Testis (tissue), 2 donors: ENCODE measurements at regions not wholly inside any gene's neighbourhood (a gene's known extent, or its start where the extent isn't known, plus 50 kb on each side); places are given as distances from the start of the nearest gene placed in this dataset.
"Not testable (repeated sequence)": the region's sequence is repeated elsewhere in the genome, so short reads cannot be mapped to it uniquely, and the experiment has no call there.

Experiments
- DNase-seq: peaks from one replicate; pipeline ENCODE4 v3.0.0-alpha.2; 2019
- H3K27ac ChIP-seq, 2 donors: fragments of 200-600 bp; sonication (generic); one replicate each; pipeline ENCODE4 v1.5.1; 2019
- H3K27me3 ChIP-seq: fragments of 200-600 bp; sonication (generic); one replicate; pipeline ENCODE4 v1.5.1; 2019
- H3K36me3 ChIP-seq: fragments of 200-600 bp; sonication (generic); one replicate; pipeline ENCODE4 v1.5.1; 2017; ENCODE audit warnings: low read depth; ENCODE audit errors: missing control alignments
- H3K4me1 ChIP-seq: fragments of 200-600 bp; sonication (generic); one replicate; pipeline ENCODE4 v1.5.1; 2019
- H3K4me3 ChIP-seq, 2 donors: fragments of 200-600 bp; sonication (generic); one replicate each; pipeline ENCODE4 v1.5.1; 2017 to 2019
- H3K9me3 ChIP-seq: fragments of 200-600 bp; sonication (generic); one replicate; pipeline ENCODE4 v1.5.1; 2017
- CTCF ChIP-seq, 3 experiments: fragments of 450-650 bp in 2 of 3; fragments of 200-600 bp in 1 of 3; sonication (generic) in 1 of 3; IDR thresholded peaks; one replicate each; pipeline ENCODE4 v1.5.1; 2016 to 2019; ENCODE audit warnings: antibody characterized with exemption in 3 of 3, mild to moderate bottlenecking in 2 of 3, moderate library complexity in 1 of 3
- POLR2A ChIP-seq: fragments of 450-650 bp; IDR thresholded peaks from one replicate; pipeline ENCODE4 v1.6.1; 2017; ENCODE audit warnings: antibody characterized with exemption, mild to moderate bottlenecking, moderate library complexity
- WGBS, 2 donors: methylation state at CpG; one replicate each; pipeline ENCODE4 v1.1.5; 2018; 5-methylcytosine and 5-hydroxymethylcytosine counted together
- intact Hi-C: fragments of 100-400 bp; cut with DNase I; formaldehyde crosslinking; loops from one replicate; pipeline ENCODE4 v1.15.1; 2023; ENCODE audit warnings: low total_unique reads

- H3K27ac ChIP-seq = no peak overlapping the region
- TF ChIP-seq POLR2A = no peak
- TF ChIP-seq CTCF (IDR thresholded peaks at IDR 0.05) = no peak
- intact Hi-C loops = no loop called here
- no peak overlapping the region for H3K4me3 ChIP-seq
- no peaks in the 10 kb centered on the region for H3K4me1 ChIP-seq
- 63 to 65% methylated on average over 10 of the region's 10 CpGs for WGBS, 2 donors
- DNase-seq = no peak
- H3K36me3 ChIP-seq = no peaks in the 10 kb centered on the region
- no peaks in the 10 kb centered on the region for H3K9me3 ChIP-seq
- H3K27me3 ChIP-seq = no peaks in the 10 kb centered on the region
Measured at GRCh38 chr21:31801551-31802219, 69.8 kb upstream of the SCAF4 start.

DNA sequence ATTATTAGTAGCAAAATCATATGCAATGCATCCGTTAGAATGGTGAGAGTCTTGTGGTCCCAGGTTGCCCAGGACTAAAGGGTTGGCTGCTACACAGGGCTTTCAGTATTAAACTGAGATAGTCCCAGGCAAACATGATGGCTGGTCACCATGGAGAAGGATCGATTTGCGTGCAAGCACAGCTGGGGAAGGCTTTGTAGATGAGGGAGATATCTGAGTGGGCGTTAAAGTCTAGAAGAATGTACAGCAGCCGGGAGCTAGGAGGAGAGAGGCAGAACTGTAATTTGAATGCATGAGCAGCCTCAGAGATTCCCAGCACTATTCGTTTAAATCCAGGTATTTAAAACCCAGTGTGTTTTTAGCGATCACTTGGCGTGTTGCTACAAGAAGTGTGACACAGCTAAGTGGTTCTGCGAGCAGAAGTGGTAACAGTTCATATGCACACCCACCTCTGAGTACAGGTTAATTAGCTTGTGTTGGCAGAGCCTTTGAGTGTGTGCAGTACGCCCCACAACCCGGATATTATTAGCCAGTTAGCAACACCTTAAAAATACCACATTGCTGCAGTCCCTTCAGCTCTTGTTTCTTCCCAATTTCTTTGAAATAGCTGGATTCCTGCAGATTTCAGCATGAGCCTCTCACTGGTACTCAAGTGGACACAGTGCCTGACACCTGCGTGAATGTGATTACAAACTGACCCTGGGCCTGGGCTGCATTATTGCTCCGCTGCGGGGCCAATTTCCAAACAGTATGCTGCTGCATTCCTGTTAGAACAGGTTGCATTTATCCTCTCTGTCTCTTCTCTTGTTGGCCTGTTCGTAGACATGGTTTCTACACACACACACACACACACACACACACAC is 67.2 kb upstream of the SCAF4 start:
- H3K4me1 ChIP-seq = no peaks in the 10 kb centered on the region
- intact Hi-C loops = no loop called here
- H3K9me3 ChIP-seq = no peaks in the 10 kb centered on the region
- DNase-seq = no peak
- no peak overlapping the region for H3K4me3 ChIP-seq
- 57 to 60% methylated on average over 15 of the region's 15 CpGs for WGBS, 2 donors
- H3K27me3 ChIP-seq = no peaks in the 10 kb centered on the region
- H3K36me3 ChIP-seq = no peaks in the 10 kb centered on the region
- TF ChIP-seq POLR2A (no peak), CTCF (IDR thresholded peaks at IDR 0.05) (no peak)
- H3K27ac ChIP-seq = no peak overlapping the region

GRCh38 chr21:31795992-31796391 is 64.1 kb upstream of the SCAF4 start:
- TF ChIP-seq POLR2A (no peak), CTCF (IDR thresholded peaks at IDR 0.05) (no peak)
- intact Hi-C loops = no loop called here
- H3K36me3 ChIP-seq = no peaks in the 10 kb centered on the region
- H3K4me3 ChIP-seq = no peak overlapping the region
- H3K4me1 ChIP-seq = no peaks in the 10 kb centered on the region
- H3K27me3 ChIP-seq = no peaks in the 10 kb centered on the region
- no peaks in the 10 kb centered on the region for H3K9me3 ChIP-seq
- no peak for DNase-seq
- H3K27ac ChIP-seq = no peak overlapping the region
- 80 to 90% methylated on average over 3 of the region's 3 CpGs for WGBS, 2 donors

DNA sequence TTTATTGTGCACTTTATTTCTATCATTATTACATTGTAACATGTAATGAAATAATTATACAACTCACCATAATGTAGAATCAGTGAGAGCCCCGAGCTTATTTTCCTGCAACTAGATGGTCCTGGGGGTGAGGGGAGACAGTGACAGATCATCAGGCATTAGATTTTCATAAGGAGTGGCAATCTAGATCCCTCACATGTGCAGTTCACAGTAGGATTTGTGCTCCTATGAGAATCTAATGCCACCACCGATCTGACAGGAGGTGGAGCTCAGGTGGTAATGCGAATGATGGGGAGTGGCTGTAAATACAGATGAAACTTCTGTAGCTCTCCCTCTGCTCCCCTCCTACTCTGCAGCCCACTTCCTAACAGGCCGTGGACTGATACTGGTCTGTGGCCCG is 58.5 kb upstream of the SCAF4 start:
- intact Hi-C loops, H3K27ac ChIP-seq, H3K4me1 ChIP-seq, H3K4me3 ChIP-seq, H3K9me3 ChIP-seq, H3K27me3 ChIP-seq, H3K36me3 ChIP-seq, DNase-seq: not testable (repeated sequence)
- 91 to 98% methylated on average over 5 of the region's 5 CpGs for WGBS, 2 donors

DNA sequence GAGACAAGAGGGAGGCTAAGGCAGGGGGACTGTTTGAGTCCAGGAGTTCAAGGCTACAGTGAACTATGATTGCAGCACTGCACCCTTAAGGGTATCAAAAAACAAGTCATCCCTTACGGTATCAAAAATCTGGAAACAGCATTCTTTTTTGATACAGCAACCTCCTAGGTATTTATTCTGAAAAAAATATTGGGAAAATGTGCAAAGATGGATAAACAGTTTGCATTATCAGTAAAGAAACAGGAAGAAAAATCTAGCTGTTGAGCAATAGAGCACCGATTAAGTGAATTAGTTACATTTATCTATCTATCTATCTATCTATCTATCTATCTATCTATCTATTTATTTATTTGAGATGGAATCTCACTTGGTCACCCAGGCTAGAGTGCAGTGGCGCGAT is 56.7 kb upstream of the SCAF4 start:
- TF ChIP-seq POLR2A = no peak
- no peak for TF ChIP-seq CTCF (IDR thresholded peaks at IDR 0.05)
- Histone ChIP-seq H3K36me3 (no peaks in the 10 kb centered on the region), H3K9me3 (no peaks in the 10 kb centered on the region), H3K4me1 (peaks cover 5% of the 10 kb centered on the region), H3K27me3 (no peaks in the 10 kb centered on the region), H3K27ac (no peak overlapping the region), H3K4me3 (no peak overlapping the region)
- WGBS, 2 donors = 93 to 96% methylated on average over 4 of the region's 4 CpGs
- intact Hi-C loops = no loop called here
- DNase-seq = no peak

DNA sequence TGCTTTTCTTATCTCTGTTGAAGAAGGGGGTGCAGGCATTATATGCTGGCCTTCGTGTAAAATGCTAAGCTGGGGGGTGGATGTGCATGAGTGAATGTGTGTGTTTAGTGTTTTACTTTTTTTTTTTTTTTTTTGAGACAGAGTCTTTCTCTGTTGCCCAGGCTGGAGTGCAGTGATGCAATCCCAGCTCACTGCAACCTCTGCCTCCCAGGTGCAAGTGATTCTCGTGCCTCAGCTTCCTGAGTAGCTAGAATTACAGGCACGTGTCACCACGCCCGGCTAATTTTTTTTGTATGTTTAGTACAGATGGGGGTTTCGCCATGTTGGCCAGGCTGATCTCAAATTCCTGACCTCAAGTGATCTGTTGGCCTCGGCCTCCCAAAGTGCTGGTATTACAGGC is 55.8 kb upstream of the SCAF4 start:
- 89 to 91% methylated on average over 5 to 7 of the region's 7 CpGs for WGBS, 2 donors
- H3K9me3 ChIP-seq, H3K4me1 ChIP-seq, H3K27me3 ChIP-seq, H3K27ac ChIP-seq, DNase-seq, H3K4me3 ChIP-seq, H3K36me3 ChIP-seq, intact Hi-C loops: not testable (repeated sequence)
